Panc1 (cell line): ENCODE measurements at regions not wholly inside any gene's neighbourhood (a gene's known extent, or its start where the extent isn't known, plus 50 kb on each side); places are given as distances from the start of the nearest gene placed in this dataset.

Experiments
- POLR2AphosphoS5 ChIP-seq: IDR thresholded peaks from 2 replicates; pipeline ENCODE4 v1.6.1; 2012; ENCODE audit warnings: mild to moderate bottlenecking, low read depth, low read length, moderate library complexity
- SIN3A ChIP-seq: IDR thresholded peaks from 2 replicates; pipeline ENCODE4 v1.6.1; 2012; ENCODE audit warnings: low read depth, mild to moderate bottlenecking, low read length, moderate library complexity, borderline replicate concordance; ENCODE audit not compliant: insufficient read depth
- TF ChIP-seq, protein P1 (sequence below): fragments of 450-650 bp; IDR thresholded peaks from 2 replicates; pipeline ENCODE4 v1.5.1; 2017; ENCODE audit warnings: mild to moderate bottlenecking
- TF ChIP-seq, protein P2 (sequence below), 2 experiments: IDR thresholded peaks; 2 replicates each; pipeline ENCODE4 v1.6.1; 2011 to 2012; ENCODE audit warnings: low read depth in 2 of 2, control low read depth in 1 of 2, low read length in 1 of 2, mild to moderate bottlenecking in 1 of 2, moderate library complexity in 1 of 2; ENCODE audit not compliant: insufficient read depth in 1 of 2

DNA sequence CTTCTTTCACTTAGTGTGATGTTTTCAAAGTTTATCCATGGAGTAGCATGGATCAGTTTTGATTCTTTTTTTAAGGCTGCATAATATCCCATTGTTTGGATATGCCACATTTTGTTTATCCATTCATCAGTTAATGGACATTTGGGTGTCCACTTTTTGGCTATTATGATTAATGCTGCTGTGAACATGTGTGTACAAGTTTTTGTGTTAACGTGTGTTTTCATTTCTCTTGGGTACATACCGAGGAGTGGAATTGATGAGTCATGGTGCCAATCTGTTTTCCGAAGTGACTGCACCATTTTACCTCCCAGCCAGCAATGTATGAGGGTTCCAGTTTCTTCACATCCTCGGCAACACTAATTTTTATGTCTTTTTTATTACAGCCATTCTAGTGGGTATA, 78.4 kb upstream of the CCDC28A start:
- TF ChIP-seq, protein P1, sequence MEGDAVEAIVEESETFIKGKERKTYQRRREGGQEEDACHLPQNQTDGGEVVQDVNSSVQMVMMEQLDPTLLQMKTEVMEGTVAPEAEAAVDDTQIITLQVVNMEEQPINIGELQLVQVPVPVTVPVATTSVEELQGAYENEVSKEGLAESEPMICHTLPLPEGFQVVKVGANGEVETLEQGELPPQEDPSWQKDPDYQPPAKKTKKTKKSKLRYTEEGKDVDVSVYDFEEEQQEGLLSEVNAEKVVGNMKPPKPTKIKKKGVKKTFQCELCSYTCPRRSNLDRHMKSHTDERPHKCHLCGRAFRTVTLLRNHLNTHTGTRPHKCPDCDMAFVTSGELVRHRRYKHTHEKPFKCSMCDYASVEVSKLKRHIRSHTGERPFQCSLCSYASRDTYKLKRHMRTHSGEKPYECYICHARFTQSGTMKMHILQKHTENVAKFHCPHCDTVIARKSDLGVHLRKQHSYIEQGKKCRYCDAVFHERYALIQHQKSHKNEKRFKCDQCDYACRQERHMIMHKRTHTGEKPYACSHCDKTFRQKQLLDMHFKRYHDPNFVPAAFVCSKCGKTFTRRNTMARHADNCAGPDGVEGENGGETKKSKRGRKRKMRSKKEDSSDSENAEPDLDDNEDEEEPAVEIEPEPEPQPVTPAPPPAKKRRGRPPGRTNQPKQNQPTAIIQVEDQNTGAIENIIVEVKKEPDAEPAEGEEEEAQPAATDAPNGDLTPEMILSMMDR, result no peak
- TF ChIP-seq, protein P2, sequence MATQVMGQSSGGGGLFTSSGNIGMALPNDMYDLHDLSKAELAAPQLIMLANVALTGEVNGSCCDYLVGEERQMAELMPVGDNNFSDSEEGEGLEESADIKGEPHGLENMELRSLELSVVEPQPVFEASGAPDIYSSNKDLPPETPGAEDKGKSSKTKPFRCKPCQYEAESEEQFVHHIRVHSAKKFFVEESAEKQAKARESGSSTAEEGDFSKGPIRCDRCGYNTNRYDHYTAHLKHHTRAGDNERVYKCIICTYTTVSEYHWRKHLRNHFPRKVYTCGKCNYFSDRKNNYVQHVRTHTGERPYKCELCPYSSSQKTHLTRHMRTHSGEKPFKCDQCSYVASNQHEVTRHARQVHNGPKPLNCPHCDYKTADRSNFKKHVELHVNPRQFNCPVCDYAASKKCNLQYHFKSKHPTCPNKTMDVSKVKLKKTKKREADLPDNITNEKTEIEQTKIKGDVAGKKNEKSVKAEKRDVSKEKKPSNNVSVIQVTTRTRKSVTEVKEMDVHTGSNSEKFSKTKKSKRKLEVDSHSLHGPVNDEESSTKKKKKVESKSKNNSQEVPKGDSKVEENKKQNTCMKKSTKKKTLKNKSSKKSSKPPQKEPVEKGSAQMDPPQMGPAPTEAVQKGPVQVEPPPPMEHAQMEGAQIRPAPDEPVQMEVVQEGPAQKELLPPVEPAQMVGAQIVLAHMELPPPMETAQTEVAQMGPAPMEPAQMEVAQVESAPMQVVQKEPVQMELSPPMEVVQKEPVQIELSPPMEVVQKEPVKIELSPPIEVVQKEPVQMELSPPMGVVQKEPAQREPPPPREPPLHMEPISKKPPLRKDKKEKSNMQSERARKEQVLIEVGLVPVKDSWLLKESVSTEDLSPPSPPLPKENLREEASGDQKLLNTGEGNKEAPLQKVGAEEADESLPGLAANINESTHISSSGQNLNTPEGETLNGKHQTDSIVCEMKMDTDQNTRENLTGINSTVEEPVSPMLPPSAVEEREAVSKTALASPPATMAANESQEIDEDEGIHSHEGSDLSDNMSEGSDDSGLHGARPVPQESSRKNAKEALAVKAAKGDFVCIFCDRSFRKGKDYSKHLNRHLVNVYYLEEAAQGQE (IDR thresholded peaks at IDR 0.05; ENCODE audit: insufficient read depth in 1 of 2, low read depth in 2 of 2, low read length in 1 of 2), result no peak
- TF ChIP-seq SIN3A (no peak), POLR2AphosphoS5 (no peak)
